Fibroblast of lung (primary cell): ENCODE measurements at regions not wholly inside any gene's neighbourhood (a gene's known extent, or its start where the extent isn't known, plus 50 kb on each side); places are given as distances from the start of the nearest gene placed in this dataset.

ENCODE experiments used
- EZH2 ChIP-seq: IDR thresholded peaks from 2 replicates; pipeline ENCODE4 v1.5.1; 2012; ENCODE audit warnings: low read length, control low read depth, mild to moderate bottlenecking; ENCODE audit errors: missing control alignments
- TF ChIP-seq, protein P1 (sequence below), 2 donors: IDR thresholded peaks in 1 of 2; conservative IDR thresholded peaks in 1 of 2; 1 replicate in 1 of 2; 2 replicates in 1 of 2; pipeline ENCODE4 v1.5.1; 2011 to 2012; ENCODE audit warnings: low read length in 2 of 2, control low read depth in 1 of 2, inconsistent platforms in 1 of 2, low read depth in 1 of 2, mild to moderate bottlenecking in 1 of 2

DNA sequence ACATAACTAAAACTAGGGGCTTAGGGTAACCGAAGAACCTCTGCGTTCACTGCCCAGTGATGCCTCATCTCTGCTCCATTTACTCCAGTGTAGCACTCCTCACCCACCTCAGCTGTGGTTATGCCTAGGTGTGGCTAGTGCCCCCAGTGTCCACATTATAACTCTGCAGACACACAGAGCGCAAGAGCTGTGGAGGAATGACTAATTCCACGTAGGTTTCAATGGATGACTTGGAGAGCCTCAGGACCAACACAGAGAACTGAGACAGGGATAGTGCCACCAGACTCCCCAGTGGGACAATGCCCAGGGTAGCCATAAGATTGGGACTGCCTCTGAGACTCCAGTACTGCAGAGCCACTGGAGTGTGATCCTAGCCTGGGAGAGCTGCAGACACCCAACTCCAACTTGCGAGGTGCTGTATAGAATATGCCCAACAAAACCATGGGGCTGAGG is 542.4 kb upstream of the DIPK2B start:
- TF ChIP-seq, protein P1, sequence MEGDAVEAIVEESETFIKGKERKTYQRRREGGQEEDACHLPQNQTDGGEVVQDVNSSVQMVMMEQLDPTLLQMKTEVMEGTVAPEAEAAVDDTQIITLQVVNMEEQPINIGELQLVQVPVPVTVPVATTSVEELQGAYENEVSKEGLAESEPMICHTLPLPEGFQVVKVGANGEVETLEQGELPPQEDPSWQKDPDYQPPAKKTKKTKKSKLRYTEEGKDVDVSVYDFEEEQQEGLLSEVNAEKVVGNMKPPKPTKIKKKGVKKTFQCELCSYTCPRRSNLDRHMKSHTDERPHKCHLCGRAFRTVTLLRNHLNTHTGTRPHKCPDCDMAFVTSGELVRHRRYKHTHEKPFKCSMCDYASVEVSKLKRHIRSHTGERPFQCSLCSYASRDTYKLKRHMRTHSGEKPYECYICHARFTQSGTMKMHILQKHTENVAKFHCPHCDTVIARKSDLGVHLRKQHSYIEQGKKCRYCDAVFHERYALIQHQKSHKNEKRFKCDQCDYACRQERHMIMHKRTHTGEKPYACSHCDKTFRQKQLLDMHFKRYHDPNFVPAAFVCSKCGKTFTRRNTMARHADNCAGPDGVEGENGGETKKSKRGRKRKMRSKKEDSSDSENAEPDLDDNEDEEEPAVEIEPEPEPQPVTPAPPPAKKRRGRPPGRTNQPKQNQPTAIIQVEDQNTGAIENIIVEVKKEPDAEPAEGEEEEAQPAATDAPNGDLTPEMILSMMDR (conservative IDR thresholded peaks at IDR 0.05 in 1 of 2, IDR thresholded peaks at IDR 0.05 in 1 of 2; ENCODE audit: low read depth in 1 of 2, low read length in 2 of 2) = peak; percentile 15 to 16
- no peak for TF ChIP-seq EZH2
